GM21576 (cell line): ENCODE measurements at regions not wholly inside any gene's neighbourhood (a gene's known extent, or its start where the extent isn't known, plus 50 kb on each side); places are given as distances from the start of the nearest gene placed in this dataset.

Source experiments
- ATAC-seq: cut with Tn5 transposase; IDR thresholded peaks from one replicate; pipeline ENCODE4 v1.9.1; 2021; ENCODE audit warnings: mild to moderate bottlenecking, moderate library complexity; ENCODE audit not compliant: unreplicated experiment

GRCh38 chr12:62998454-62998853, 63.5 kb upstream of the PPM1H start:
- no peak for ATAC-seq

GRCh38 chr12:62995097-62995496, 60.1 kb upstream of the PPM1H start:
- no peak for ATAC-seq

- ATAC-seq, result no peak
Measured at GRCh38 chr12:62986844-62987243, 51.9 kb upstream of the PPM1H start.
